ENCODE measurements at regions not wholly inside any gene's neighbourhood (a gene's known extent, or its start where the extent isn't known, plus 50 kb on each side); places are given as distances from the start of the nearest gene placed in this dataset.

DNA sequence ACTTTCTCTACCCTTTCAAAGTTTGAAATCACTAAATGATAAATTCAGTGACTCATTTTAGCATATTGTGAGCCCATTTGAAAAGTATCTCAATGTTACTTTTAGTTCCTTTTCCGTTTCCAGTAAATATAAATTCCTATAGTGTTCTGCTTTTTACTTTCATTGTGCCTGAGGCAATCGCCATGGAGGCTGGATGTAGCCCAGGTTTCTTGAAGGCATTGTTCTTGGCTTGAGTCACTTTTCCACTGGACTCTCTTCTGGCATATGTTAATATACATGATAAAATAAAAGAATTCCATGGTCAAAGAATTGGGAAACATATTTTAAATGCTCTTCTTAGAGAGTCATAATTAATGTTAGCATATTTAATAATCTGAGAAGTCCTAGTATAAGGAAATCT lies 327.0 kb downstream of the IZUMO3 start:
- TF ChIP-seq, protein P1, sequence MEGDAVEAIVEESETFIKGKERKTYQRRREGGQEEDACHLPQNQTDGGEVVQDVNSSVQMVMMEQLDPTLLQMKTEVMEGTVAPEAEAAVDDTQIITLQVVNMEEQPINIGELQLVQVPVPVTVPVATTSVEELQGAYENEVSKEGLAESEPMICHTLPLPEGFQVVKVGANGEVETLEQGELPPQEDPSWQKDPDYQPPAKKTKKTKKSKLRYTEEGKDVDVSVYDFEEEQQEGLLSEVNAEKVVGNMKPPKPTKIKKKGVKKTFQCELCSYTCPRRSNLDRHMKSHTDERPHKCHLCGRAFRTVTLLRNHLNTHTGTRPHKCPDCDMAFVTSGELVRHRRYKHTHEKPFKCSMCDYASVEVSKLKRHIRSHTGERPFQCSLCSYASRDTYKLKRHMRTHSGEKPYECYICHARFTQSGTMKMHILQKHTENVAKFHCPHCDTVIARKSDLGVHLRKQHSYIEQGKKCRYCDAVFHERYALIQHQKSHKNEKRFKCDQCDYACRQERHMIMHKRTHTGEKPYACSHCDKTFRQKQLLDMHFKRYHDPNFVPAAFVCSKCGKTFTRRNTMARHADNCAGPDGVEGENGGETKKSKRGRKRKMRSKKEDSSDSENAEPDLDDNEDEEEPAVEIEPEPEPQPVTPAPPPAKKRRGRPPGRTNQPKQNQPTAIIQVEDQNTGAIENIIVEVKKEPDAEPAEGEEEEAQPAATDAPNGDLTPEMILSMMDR (optimal IDR thresholded peaks at IDR 0.05 in 1 of 3, IDR thresholded peaks at IDR 0.05 in 1 of 3, conservative IDR thresholded peaks at IDR 0.05 in 1 of 3; ENCODE audit: extremely low read depth in 1 of 3, insufficient read depth in 2 of 3, low read length in 3 of 3), result no peak
- TF ChIP-seq EZH2 (IDR thresholded peaks at IDR 0.05; ENCODE audit: low read length), result no peak
